Fibroblast of pulmonary artery (primary cell): ENCODE measurements at regions not wholly inside any gene's neighbourhood (a gene's known extent, or its start where the extent isn't known, plus 50 kb on each side); places are given as distances from the start of the nearest gene placed in this dataset.

Experiments
- DNase-seq: peaks from one replicate; pipeline ENCODE4 v3.0.0-alpha.2; 2010; ENCODE audit warnings: low read depth
- H3K4me3 ChIP-seq: replicated peaks from 2 replicates; pipeline ENCODE4 v1.5.1; 2011; ENCODE audit warnings: low read depth, mild to moderate bottlenecking, control low read depth, low read length, moderate library complexity
- CTCF ChIP-seq: IDR thresholded peaks from 2 replicates; pipeline ENCODE4 v1.5.1; 2011; ENCODE audit warnings: mild to moderate bottlenecking, control low read depth, low read length, inconsistent platforms; ENCODE audit errors: missing control alignments

- H3K4me3 ChIP-seq: no peak overlapping the region
- DNase-seq: no peak
- TF ChIP-seq CTCF: no peak
These were observed 1097.1 kb downstream of the FLRT2 start for GRCh38 chr14:86627080-86627479.

GRCh38 chr14:86626530-86626929 lies 1096.6 kb downstream of the FLRT2 start:
- no peak overlapping the region for H3K4me3 ChIP-seq
- no peak for TF ChIP-seq CTCF
- peak; percentile 1 for DNase-seq

- H3K4me3 ChIP-seq: no peak overlapping the region
- no peak for TF ChIP-seq CTCF
- DNase-seq: no peak
These were observed 1095.7 kb downstream of the FLRT2 start for GRCh38 chr14:86625637-86626036.

- DNase-seq: no peak
- no peak overlapping the region for H3K4me3 ChIP-seq
- no peak for TF ChIP-seq CTCF
These were observed 1089.8 kb downstream of the FLRT2 start for GRCh38 chr14:86619726-86620125.

GRCh38 chr14:86613786-86614185 lies 1083.8 kb downstream of the FLRT2 start:
- no peak overlapping the region for H3K4me3 ChIP-seq
- no peak for TF ChIP-seq CTCF
- no peak for DNase-seq

GRCh38 chr14:86613126-86613525 lies 1083.2 kb downstream of the FLRT2 start:
- no peak overlapping the region for H3K4me3 ChIP-seq
- TF ChIP-seq CTCF: no peak
- no peak for DNase-seq

GRCh38 chr14:86604561-86604960 lies 1074.6 kb downstream of the FLRT2 start:
- no peak for TF ChIP-seq CTCF
- DNase-seq: no peak
- no peak overlapping the region for H3K4me3 ChIP-seq
